CD4-positive, CD25-positive, alpha-beta regulatory T cell (primary cell): ENCODE measurements at regions not wholly inside any gene's neighbourhood (a gene's known extent, or its start where the extent isn't known, plus 50 kb on each side); places are given as distances from the start of the nearest gene placed in this dataset.
A peak's percentile ranks its signal among the peaks of the same experiment; 100 is the strongest.
"Not testable (repeated sequence)": the region's sequence is repeated elsewhere in the genome, so short reads cannot be mapped to it uniquely, and the experiment has no call there.

Experiments used
- ATAC-seq, 2 donors: fragments of 150-1000 bp; cut with Tn5 transposase; one replicate each; pipeline ENCODE4 v1.10.0; 2021; ENCODE audit warnings: low read depth in 2 of 2, moderate number of reproducible peaks in 2 of 2, moderate library complexity in 1 of 2
- DNase-seq, 3 donors: peaks; one replicate each; pipeline versions ENCODE4 v3.0.0 to v3.0.0-alpha.2; 2012 to 2022; ENCODE audit warnings: mixed read lengths in 1 of 3
- H3K27ac ChIP-seq: one replicate; pipeline ENCODE4 v1.7.0; 2013; ENCODE audit warnings: mild to moderate bottlenecking, low read length; ENCODE audit not compliant: insufficient read depth, poor library complexity, severe bottlenecking
- H3K27me3 ChIP-seq: one replicate; pipeline ENCODE4 v1.7.0; 2013; ENCODE audit warnings: low read length; ENCODE audit not compliant: control insufficient read depth, insufficient read depth
- H3K36me3 ChIP-seq: one replicate; pipeline ENCODE4 v1.7.0; 2013; ENCODE audit warnings: mild to moderate bottlenecking, low read length, moderate library complexity; ENCODE audit not compliant: control insufficient read depth, insufficient read depth
- H3K4me1 ChIP-seq: 2 replicates; pipeline ENCODE4 v1.7.0; 2013; ENCODE audit warnings: mild to moderate bottlenecking, low read length; ENCODE audit not compliant: insufficient read depth, control insufficient read depth, poor library complexity, severe bottlenecking
- H3K4me3 ChIP-seq: one replicate; pipeline ENCODE4 v1.7.0; 2013; ENCODE audit warnings: low read depth, mild to moderate bottlenecking, low read length, moderate library complexity
- H3K9me3 ChIP-seq, 2 experiments: 1 replicate in 1 of 2; 2 replicates in 1 of 2; pipeline ENCODE4 v1.7.0; 2013; ENCODE audit warnings: low read length in 2 of 2, mild to moderate bottlenecking in 1 of 2, moderate library complexity in 1 of 2; ENCODE audit not compliant: control insufficient read depth in 2 of 2
- H3K27ac Mint-ChIP-seq, 3 donors: one replicate each; pipeline ENCODE4 v1.8.0; 2020 to 2022; ENCODE audit warnings: mild to moderate bottlenecking in 3 of 3, mixed read lengths in 3 of 3, moderate library complexity in 2 of 3
- H3K27me3 Mint-ChIP-seq: one replicate; pipeline ENCODE4 v1.8.0; 2022; ENCODE audit warnings: mild to moderate bottlenecking, mixed read lengths
- H3K36me3 Mint-ChIP-seq: one replicate; pipeline ENCODE4 v1.8.0; 2020; ENCODE audit warnings: mixed read lengths
- H3K4me1 Mint-ChIP-seq, 4 donors: one replicate each; pipeline ENCODE4 v1.8.0; 2020 to 2022; ENCODE audit warnings: mixed read lengths in 4 of 4, mild to moderate bottlenecking in 1 of 4
- H3K4me3 Mint-ChIP-seq, 4 donors: one replicate each; pipeline ENCODE4 v1.8.0; 2020 to 2022; ENCODE audit warnings: mild to moderate bottlenecking in 4 of 4, mixed read lengths in 4 of 4, moderate library complexity in 3 of 4
- H3K9me3 Mint-ChIP-seq, 7 donors: one replicate each; pipeline ENCODE4 v1.8.0; 2020 to 2022; ENCODE audit warnings: mixed read lengths in 7 of 7, mild to moderate bottlenecking in 3 of 7, moderate library complexity in 2 of 7

- DNase-seq (no peak), ATAC-seq (no peak)
- H3K27me3 Mint-ChIP-seq, result no peaks in the 10 kb centered on the region
- H3K4me1 Mint-ChIP-seq, result peaks cover 0 to 7% (median 1%) of the 10 kb centered on the region in 4 donors
- no peaks in the 10 kb centered on the region for H3K9me3 Mint-ChIP-seq
- no peak overlapping the region for H3K4me3 Mint-ChIP-seq
- H3K4me3 ChIP-seq, result no peak overlapping the region
- H3K4me1 ChIP-seq, result no peaks in the 10 kb centered on the region
- no peaks in the 10 kb centered on the region for H3K36me3 ChIP-seq
- no peaks in the 10 kb centered on the region for H3K9me3 ChIP-seq
- no peaks in the 10 kb centered on the region for H3K27me3 ChIP-seq
- H3K27ac Mint-ChIP-seq, result no peak overlapping the region
- no peak overlapping the region for H3K27ac ChIP-seq
- H3K36me3 Mint-ChIP-seq, result no peaks in the 10 kb centered on the region
These were observed 77.1 kb downstream of the TOMM20 start for GRCh38 chr1:235051521-235051920.

- H3K9me3 ChIP-seq, result no peaks in the 10 kb centered on the region
- H3K4me1 ChIP-seq, result no peaks in the 10 kb centered on the region
- no peaks in the 10 kb centered on the region for H3K27me3 ChIP-seq
- Mint-ChIP-seq H3K4me3 (no peak overlapping the region), H3K27ac (no peak overlapping the region), H3K36me3 (no peaks in the 10 kb centered on the region), H3K27me3 (no peaks in the 10 kb centered on the region), H3K4me1 (peaks cover 0 to 7% (median 1%) of the 10 kb centered on the region in 4 donors), H3K9me3 (no peaks in the 10 kb centered on the region)
- DNase-seq (no peak), ATAC-seq (no peak)
- H3K36me3 ChIP-seq, result no peaks in the 10 kb centered on the region
- no peak overlapping the region for H3K27ac ChIP-seq
- H3K4me3 ChIP-seq, result no peak overlapping the region
These were observed 77.7 kb downstream of the TOMM20 start for GRCh38 chr1:235050911-235051360.

DNA sequence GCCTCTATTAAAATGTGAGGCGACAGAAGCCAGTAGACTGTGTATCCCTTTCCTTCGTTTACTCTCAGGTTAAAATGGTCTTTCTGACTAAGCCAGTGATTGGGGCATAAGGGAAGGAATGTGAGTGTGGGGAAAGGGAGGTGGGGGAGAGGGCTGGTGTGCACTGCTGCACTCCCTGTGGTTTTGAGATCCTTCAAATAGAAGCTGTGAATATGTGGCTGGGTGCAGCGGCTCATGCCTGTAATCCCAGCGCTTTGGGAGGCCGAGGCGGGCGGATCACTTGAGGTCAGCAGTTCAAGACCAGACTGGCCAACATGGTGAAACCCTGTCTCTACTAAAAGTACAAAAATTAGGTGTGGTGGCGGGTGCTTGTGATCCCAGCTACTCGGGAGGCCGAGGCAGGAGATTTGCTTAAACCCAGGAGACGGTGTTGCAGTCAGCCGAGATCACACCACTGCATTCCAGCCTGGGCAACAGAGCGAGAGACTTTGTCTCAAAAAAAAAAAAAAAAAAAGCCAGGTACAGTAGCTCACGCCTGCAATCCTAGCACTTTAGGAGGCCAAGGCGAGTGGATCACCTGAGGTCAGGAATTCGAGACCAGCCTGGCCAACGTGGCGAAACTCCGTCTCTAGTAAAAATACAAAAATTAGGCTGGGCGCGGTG, 78.8 kb downstream of the TOMM20 start:
- H3K4me3 Mint-ChIP-seq, H3K36me3 Mint-ChIP-seq, ATAC-seq, H3K36me3 ChIP-seq, H3K27ac ChIP-seq, H3K9me3 ChIP-seq, H3K4me3 ChIP-seq, H3K27me3 ChIP-seq, DNase-seq, H3K4me1 ChIP-seq, H3K4me1 Mint-ChIP-seq, H3K27me3 Mint-ChIP-seq, H3K27ac Mint-ChIP-seq, H3K9me3 Mint-ChIP-seq: not testable (repeated sequence)

DNA sequence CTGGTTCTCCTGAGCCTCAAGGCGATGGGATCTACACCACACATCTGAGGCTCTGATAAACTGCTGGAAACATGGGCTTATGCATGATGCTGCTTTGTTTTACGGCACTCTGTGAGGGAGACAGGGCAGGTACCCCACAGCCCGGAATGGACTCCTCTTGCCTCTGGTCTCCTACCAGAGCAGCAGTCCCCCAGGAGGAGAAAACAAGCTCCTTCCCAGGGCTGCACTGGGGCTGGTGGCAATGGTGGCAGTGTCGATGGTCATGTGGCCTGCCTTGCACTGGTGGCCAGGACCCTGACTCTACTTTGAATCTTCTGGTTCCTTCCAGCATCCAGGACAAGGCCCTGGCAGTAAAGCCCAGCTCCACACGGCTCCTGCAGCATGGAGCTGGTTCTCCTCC, 79.4 kb downstream of the TOMM20 start:
- H3K9me3 ChIP-seq, result no peaks in the 10 kb centered on the region
- Mint-ChIP-seq H3K27me3 (no peaks in the 10 kb centered on the region), H3K36me3 (no peaks in the 10 kb centered on the region), H3K4me1 (peaks cover 0 to 7% (median 1%) of the 10 kb centered on the region in 4 donors), H3K27ac (peak overlapping the region in 1 of 3 donors; percentile 25), H3K4me3 (no peak overlapping the region), H3K9me3 (peaks cover 0 to 1% (median 0%) of the 10 kb centered on the region in 7 donors)
- DNase-seq, result no peak
- no peaks in the 10 kb centered on the region for H3K27me3 ChIP-seq
- no peak overlapping the region for H3K4me3 ChIP-seq
- H3K36me3 ChIP-seq, result no peaks in the 10 kb centered on the region
- H3K4me1 ChIP-seq, result no peaks in the 10 kb centered on the region
- ATAC-seq, result no peak
- no peak overlapping the region for H3K27ac ChIP-seq

GRCh38 chr1:235047331-235047871, 81.2 kb downstream of the TOMM20 start:
- peaks cover 0 to 1% (median 0%) of the 10 kb centered on the region in 7 donors for H3K9me3 Mint-ChIP-seq
- no peaks in the 10 kb centered on the region for H3K27me3 Mint-ChIP-seq
- no peaks in the 10 kb centered on the region for H3K36me3 Mint-ChIP-seq
- Histone ChIP-seq H3K27ac (no peak overlapping the region), H3K27me3 (no peaks in the 10 kb centered on the region), H3K4me3 (no peak overlapping the region), H3K36me3 (no peaks in the 10 kb centered on the region), H3K9me3 (no peaks in the 10 kb centered on the region), H3K4me1 (no peaks in the 10 kb centered on the region)
- peaks cover 0 to 7% (median 1%) of the 10 kb centered on the region in 4 donors for H3K4me1 Mint-ChIP-seq
- ATAC-seq, result no peak
- no peak overlapping the region for H3K4me3 Mint-ChIP-seq
- H3K27ac Mint-ChIP-seq, result peak overlapping the region in 1 of 3 donors; percentile 30
- DNase-seq, result no peak

DNA sequence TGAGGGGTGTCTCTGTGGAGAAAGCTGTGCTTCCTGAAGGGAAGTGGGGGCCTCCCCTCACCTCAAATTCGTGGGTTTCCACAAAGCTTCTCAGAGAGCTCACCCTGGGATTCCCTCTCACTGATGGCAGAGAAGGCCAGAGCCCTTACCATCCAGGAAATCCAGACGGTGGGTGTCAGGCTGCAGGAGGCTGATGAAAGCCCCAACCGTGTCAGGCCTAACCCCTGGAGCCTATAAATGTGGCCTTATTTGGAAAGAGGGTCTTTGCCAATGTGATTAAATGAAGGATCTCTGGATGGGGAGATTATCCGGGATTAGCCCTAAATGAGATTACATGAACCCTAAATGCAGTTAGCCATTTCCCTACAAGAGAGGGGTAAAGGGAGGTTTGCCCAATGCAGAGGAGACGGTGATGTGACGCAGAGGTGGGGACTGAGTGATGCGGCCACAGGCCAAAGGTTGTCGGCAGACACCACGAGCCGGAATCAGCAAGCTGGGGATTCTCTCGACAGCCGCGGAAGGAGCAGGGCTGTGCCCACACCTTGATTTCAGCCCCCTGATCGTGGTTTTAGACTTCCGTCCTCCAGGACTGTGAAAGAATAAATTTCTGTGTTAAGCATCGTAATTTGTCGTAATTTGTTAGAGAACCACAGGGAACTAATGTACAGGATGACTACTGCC, 82.6 kb downstream of the TOMM20 start:
- H3K9me3 ChIP-seq, result no peaks in the 10 kb centered on the region
- no peak overlapping the region for H3K4me3 Mint-ChIP-seq

DNA sequence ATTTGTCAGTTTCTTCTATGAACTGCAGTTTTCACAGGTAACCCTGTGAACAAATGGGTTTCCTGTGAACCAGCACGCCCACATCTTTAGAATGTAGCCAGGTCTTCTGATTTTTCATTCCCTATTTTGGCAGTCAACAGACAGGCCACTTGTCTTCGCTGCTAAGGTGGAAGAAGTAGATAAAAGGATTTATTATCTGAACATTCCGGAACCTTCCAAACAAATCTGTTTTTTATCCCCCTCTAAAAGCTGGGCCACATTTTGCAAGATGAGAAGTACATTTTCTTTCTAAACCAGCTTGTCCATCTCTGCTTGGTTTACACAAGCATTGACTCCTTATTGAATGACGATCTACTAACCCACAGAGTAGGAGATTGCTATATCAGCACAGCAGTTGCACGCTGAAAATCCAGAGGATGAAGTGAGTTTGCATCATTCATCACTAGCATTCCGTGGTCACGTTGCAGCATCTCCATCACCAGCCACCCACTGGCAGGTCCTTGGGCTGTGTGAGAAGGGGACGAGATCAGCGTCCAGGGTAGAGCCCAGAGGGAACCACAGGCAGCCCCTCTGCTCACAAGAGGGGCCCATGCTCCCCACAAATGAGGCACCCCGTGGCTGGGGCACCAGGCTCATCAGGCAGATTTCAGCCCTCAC, 83.5 kb downstream of the TOMM20 start:
- Histone ChIP-seq H3K36me3 (no peaks in the 10 kb centered on the region), H3K27ac (no peak overlapping the region), H3K9me3 (no peaks in the 10 kb centered on the region), H3K27me3 (no peaks in the 10 kb centered on the region), H3K4me3 (no peak overlapping the region), H3K4me1 (no peaks in the 10 kb centered on the region)
- no peak overlapping the region for H3K4me3 Mint-ChIP-seq
- peaks cover 0 to 1% (median 0%) of the 10 kb centered on the region in 7 donors for H3K9me3 Mint-ChIP-seq
- H3K4me1 Mint-ChIP-seq, result peaks cover 0 to 12% (median 3%) of the 10 kb centered on the region in 4 donors
- no peaks in the 10 kb centered on the region for H3K27me3 Mint-ChIP-seq
- DNase-seq, result no peak
- H3K36me3 Mint-ChIP-seq, result no peaks in the 10 kb centered on the region
- no peak overlapping the region for H3K27ac Mint-ChIP-seq
- ATAC-seq, result no peak

More for the DNA sequence above, 82.6 kb downstream of the TOMM20 start:
- H3K27ac ChIP-seq, result no peak overlapping the region
- H3K4me3 ChIP-seq, result no peak overlapping the region
- H3K27me3 ChIP-seq, result no peaks in the 10 kb centered on the region
- ATAC-seq (no peak), DNase-seq (no peak)
- Mint-ChIP-seq H3K27me3 (no peaks in the 10 kb centered on the region), H3K9me3 (peaks cover 0 to 1% (median 0%) of the 10 kb centered on the region in 7 donors), H3K4me1 (peaks cover 0 to 8% (median under 1%) of the 10 kb centered on the region in 4 donors), H3K36me3 (no peaks in the 10 kb centered on the region), H3K27ac (no peak overlapping the region)
- H3K36me3 ChIP-seq, result no peaks in the 10 kb centered on the region
- H3K4me1 ChIP-seq, result no peaks in the 10 kb centered on the region
